ENCODE measurements at regions not wholly inside any gene's neighbourhood (a gene's known extent, or its start where the extent isn't known, plus 50 kb on each side); places are given as distances from the start of the nearest gene placed in this dataset.

DNA sequence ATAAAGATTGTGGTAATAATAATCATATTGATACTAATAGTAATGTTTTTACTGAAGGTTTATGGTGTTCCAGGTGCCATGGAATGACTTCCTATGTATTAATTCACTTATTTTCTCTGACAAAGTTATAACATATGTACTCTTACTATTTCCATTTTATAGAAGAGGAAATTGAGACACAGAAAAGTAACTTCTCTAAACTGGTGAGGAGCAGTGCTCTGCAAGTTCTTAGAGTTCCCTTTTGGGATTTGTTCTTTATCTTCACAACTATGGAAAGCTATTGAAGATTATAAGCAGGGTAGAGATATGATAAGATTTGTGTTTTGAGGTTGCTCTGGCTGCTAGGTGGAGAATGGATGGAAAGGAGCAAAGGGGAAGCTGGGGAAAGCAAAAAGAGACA is 83.9 kb upstream of the OLFM4 start:
- TF ChIP-seq, protein P1, sequence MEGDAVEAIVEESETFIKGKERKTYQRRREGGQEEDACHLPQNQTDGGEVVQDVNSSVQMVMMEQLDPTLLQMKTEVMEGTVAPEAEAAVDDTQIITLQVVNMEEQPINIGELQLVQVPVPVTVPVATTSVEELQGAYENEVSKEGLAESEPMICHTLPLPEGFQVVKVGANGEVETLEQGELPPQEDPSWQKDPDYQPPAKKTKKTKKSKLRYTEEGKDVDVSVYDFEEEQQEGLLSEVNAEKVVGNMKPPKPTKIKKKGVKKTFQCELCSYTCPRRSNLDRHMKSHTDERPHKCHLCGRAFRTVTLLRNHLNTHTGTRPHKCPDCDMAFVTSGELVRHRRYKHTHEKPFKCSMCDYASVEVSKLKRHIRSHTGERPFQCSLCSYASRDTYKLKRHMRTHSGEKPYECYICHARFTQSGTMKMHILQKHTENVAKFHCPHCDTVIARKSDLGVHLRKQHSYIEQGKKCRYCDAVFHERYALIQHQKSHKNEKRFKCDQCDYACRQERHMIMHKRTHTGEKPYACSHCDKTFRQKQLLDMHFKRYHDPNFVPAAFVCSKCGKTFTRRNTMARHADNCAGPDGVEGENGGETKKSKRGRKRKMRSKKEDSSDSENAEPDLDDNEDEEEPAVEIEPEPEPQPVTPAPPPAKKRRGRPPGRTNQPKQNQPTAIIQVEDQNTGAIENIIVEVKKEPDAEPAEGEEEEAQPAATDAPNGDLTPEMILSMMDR (IDR thresholded peaks at IDR 0.05), result no peak
- TF ChIP-seq POLR2A (IDR thresholded peaks at IDR 0.05), result no peak
